SK-N-SH treated with all-trans-retinoic acid at 6 μM for 48 hours (cell line): ENCODE measurements at regions not wholly inside any gene's neighbourhood (a gene's known extent, or its start where the extent isn't known, plus 50 kb on each side); places are given as distances from the start of the nearest gene placed in this dataset.

Experiments used
- ATAC-seq: fragments of 200-7000 bp; cut with Tn5 transposase; 3 replicates; pipeline ENCODE4 v1.9.1; 2020; ENCODE audit warnings: mild to moderate bottlenecking, moderate library complexity
- ARNTL ChIP-seq: fragments of 450-650 bp; formaldehyde crosslinking; IDR thresholded peaks from 2 replicates; pipeline ENCODE4 v1.5.0; 2020; ENCODE audit warnings: low read depth, mild to moderate bottlenecking, moderate library complexity, borderline replicate concordance
- CSDC2 ChIP-seq: fragments of 250-450 bp; sonication (Bioruptor Pico); IDR thresholded peaks from 2 replicates; pipeline ENCODE4 v1.5.0; 2020; ENCODE audit warnings: mild to moderate bottlenecking, moderate library complexity
- ISL1 ChIP-seq: fragments of 250-450 bp; sonication (Bioruptor Pico); IDR thresholded peaks from 2 replicates; pipeline ENCODE4 v2.1.2; 2022; ENCODE audit warnings: mild to moderate bottlenecking, moderate library complexity
- OSR1 ChIP-seq: fragments of 250-450 bp; sonication (Bioruptor Pico); IDR thresholded peaks from 2 replicates; pipeline ENCODE4 v1.8.0; 2022; ENCODE audit warnings: moderate library complexity, mild to moderate bottlenecking, inconsistent platforms
- PPARA ChIP-seq: fragments of 250-450 bp; sonication (Bioruptor Pico); IDR thresholded peaks from 2 replicates; pipeline ENCODE4 v1.5.0; 2020; ENCODE audit warnings: mild to moderate bottlenecking, borderline replicate concordance
- RARB ChIP-seq: fragments of 250-450 bp; sonication (Bioruptor Pico); IDR thresholded peaks from 2 replicates; pipeline ENCODE4 v1.8.0; 2021; ENCODE audit warnings: mild to moderate bottlenecking, moderate library complexity
- SNAI2 ChIP-seq: fragments of 250-450 bp; sonication (Bioruptor Pico); IDR thresholded peaks from 2 replicates; pipeline ENCODE4 v1.5.0; 2020; ENCODE audit warnings: mild to moderate bottlenecking, moderate library complexity
- TCF4 ChIP-seq: fragments of 250-450 bp; sonication (Bioruptor Pico); IDR thresholded peaks from 2 replicates; pipeline ENCODE4 v1.8.0; 2021; ENCODE audit warnings: mild to moderate bottlenecking, moderate library complexity, borderline replicate concordance
- TOX ChIP-seq: fragments of 250-450 bp; sonication (Bioruptor Pico); IDR thresholded peaks from 2 replicates; pipeline ENCODE4 v1.8.0; 2021; ENCODE audit warnings: mild to moderate bottlenecking, moderate library complexity, borderline replicate concordance
- ZC3H10 ChIP-seq: fragments of 250-450 bp; sonication (Bioruptor Pico); IDR thresholded peaks from 2 replicates; pipeline ENCODE4 v1.5.1; 2021; ENCODE audit warnings: mild to moderate bottlenecking, moderate library complexity
- ZFP3 ChIP-seq: fragments of 250-450 bp; sonication (Bioruptor Pico); IDR thresholded peaks from 2 replicates; pipeline ENCODE4 v1.5.0; 2020; ENCODE audit warnings: mild to moderate bottlenecking, moderate library complexity
- ZFP30 ChIP-seq: fragments of 450-650 bp; formaldehyde crosslinking; IDR thresholded peaks from 2 replicates; pipeline ENCODE4 v1.5.0; 2022; ENCODE audit warnings: mild to moderate bottlenecking, moderate library complexity
- ZNF70 ChIP-seq: fragments of 450-650 bp; formaldehyde crosslinking; IDR thresholded peaks from 2 replicates; pipeline ENCODE4 v1.5.0; 2020; ENCODE audit warnings: mild to moderate bottlenecking, moderate library complexity
- ZNF8 ChIP-seq: fragments of 450-650 bp; formaldehyde crosslinking; IDR thresholded peaks from 2 replicates; pipeline ENCODE4 v1.5.0; 2020; ENCODE audit warnings: mild to moderate bottlenecking, moderate library complexity
- TF ChIP-seq, protein P1 (sequence below): fragments of 250-450 bp; sonication (Bioruptor Pico); IDR thresholded peaks from 2 replicates; pipeline ENCODE4 v1.5.0; 2020; ENCODE audit warnings: mild to moderate bottlenecking, moderate library complexity
- TF ChIP-seq, protein P2 (sequence below): fragments of 250-450 bp; sonication (Bioruptor Pico); IDR thresholded peaks from 2 replicates; pipeline ENCODE4 v1.8.0; 2020; ENCODE audit warnings: mild to moderate bottlenecking, moderate library complexity, borderline replicate concordance
- TF ChIP-seq, protein P3 (sequence below): fragments of 250-450 bp; sonication (Bioruptor Pico); IDR thresholded peaks from 2 replicates; pipeline ENCODE4 v1.8.0; 2021; ENCODE audit warnings: low read depth, mild to moderate bottlenecking, moderate library complexity, borderline replicate concordance
- TF ChIP-seq, protein P4 (sequence below): fragments of 250-450 bp; sonication (Bioruptor Pico); IDR thresholded peaks from 2 replicates; pipeline ENCODE4 v1.5.1; 2020; ENCODE audit warnings: low read depth, mild to moderate bottlenecking, moderate library complexity

DNA sequence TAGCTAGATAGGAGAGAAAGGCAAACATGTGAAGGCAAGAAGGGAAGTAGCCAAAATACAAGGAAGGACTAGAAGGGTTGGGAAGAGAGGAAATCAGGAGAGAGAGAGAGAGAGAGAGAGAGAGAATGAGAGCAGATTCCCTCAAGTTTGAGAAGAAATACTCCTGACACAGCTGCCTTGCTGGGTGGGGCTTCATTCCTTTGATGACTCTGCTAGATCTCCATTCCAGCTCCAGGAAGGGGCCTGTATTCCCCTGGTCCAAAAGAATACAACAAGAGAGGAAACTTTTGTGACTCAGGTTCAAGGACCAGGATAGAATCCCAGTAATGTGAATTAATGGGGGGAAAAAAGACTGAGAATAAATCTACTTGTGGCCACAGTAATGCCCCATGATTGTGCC, 62.9 kb upstream of the SPON1 start:
- no peak for ATAC-seq
- TF ChIP-seq, protein P1, sequence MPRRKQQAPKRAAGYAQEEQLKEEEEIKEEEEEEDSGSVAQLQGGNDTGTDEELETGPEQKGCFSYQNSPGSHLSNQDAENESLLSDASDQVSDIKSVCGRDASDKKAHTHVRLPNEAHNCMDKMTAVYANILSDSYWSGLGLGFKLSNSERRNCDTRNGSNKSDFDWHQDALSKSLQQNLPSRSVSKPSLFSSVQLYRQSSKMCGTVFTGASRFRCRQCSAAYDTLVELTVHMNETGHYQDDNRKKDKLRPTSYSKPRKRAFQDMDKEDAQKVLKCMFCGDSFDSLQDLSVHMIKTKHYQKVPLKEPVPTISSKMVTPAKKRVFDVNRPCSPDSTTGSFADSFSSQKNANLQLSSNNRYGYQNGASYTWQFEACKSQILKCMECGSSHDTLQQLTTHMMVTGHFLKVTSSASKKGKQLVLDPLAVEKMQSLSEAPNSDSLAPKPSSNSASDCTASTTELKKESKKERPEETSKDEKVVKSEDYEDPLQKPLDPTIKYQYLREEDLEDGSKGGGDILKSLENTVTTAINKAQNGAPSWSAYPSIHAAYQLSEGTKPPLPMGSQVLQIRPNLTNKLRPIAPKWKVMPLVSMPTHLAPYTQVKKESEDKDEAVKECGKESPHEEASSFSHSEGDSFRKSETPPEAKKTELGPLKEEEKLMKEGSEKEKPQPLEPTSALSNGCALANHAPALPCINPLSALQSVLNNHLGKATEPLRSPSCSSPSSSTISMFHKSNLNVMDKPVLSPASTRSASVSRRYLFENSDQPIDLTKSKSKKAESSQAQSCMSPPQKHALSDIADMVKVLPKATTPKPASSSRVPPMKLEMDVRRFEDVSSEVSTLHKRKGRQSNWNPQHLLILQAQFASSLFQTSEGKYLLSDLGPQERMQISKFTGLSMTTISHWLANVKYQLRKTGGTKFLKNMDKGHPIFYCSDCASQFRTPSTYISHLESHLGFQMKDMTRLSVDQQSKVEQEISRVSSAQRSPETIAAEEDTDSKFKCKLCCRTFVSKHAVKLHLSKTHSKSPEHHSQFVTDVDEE (CRISPR knock-in tag), result no peak
- no peak for TF ChIP-seq ZFP3
- TF ChIP-seq TCF4, result no peak
- TF ChIP-seq ARNTL (CRISPR knock-in tag), result no peak
- TF ChIP-seq ZFP30, result no peak
- TF ChIP-seq, protein P2, sequence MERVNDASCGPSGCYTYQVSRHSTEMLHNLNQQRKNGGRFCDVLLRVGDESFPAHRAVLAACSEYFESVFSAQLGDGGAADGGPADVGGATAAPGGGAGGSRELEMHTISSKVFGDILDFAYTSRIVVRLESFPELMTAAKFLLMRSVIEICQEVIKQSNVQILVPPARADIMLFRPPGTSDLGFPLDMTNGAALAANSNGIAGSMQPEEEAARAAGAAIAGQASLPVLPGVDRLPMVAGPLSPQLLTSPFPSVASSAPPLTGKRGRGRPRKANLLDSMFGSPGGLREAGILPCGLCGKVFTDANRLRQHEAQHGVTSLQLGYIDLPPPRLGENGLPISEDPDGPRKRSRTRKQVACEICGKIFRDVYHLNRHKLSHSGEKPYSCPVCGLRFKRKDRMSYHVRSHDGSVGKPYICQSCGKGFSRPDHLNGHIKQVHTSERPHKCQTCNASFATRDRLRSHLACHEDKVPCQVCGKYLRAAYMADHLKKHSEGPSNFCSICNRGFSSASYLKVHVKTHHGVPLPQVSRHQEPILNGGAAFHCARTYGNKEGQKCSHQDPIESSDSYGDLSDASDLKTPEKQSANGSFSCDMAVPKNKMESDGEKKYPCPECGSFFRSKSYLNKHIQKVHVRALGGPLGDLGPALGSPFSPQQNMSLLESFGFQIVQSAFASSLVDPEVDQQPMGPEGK (CRISPR knock-in tag), result no peak
- TF ChIP-seq SNAI2 (CRISPR knock-in tag), result no peak
- TF ChIP-seq ISL1 (CRISPR knock-in tag), result no peak
- TF ChIP-seq PPARA, result no peak
- TF ChIP-seq CSDC2 (CRISPR knock-in tag), result no peak
- TF ChIP-seq, protein P3, sequence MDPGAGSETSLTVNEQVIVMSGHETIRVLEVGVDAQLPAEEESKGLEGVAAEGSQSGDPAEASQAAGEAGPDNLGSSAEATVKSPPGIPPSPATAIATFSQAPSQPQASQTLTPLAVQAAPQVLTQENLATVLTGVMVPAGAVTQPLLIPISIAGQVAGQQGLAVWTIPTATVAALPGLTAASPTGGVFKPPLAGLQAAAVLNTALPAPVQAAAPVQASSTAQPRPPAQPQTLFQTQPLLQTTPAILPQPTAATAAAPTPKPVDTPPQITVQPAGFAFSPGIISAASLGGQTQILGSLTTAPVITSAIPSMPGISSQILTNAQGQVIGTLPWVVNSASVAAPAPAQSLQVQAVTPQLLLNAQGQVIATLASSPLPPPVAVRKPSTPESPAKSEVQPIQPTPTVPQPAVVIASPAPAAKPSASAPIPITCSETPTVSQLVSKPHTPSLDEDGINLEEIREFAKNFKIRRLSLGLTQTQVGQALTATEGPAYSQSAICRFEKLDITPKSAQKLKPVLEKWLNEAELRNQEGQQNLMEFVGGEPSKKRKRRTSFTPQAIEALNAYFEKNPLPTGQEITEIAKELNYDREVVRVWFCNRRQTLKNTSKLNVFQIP, result no peak
- no peak for TF ChIP-seq TOX (CRISPR knock-in tag)
- no peak for TF ChIP-seq OSR1

DNA sequence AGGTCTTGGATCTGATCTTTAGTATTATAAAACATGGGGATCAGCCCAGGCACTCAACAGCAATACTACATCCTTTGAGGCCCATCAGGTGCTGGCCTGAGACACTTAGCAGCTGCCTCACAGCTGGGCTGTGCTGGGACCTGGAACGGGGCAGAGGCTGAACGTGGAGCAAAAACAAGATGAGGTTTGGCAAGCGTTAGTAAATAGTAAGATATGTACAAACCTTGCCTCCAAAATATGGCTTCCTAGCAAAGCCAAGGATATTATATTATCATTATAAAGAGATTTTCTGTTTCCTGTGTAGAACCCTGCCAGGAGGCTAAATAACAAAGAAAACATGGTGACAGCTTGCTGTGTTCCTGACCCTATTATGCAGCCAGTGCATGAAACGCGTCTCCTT, 60.0 kb upstream of the SPON1 start:
- TF ChIP-seq ISL1 (CRISPR knock-in tag) (no peak), ZNF8 (CRISPR knock-in tag) (no peak), ZFP3 (no peak)
- TF ChIP-seq, protein P3, result no peak
- ATAC-seq, result no peak

DNA sequence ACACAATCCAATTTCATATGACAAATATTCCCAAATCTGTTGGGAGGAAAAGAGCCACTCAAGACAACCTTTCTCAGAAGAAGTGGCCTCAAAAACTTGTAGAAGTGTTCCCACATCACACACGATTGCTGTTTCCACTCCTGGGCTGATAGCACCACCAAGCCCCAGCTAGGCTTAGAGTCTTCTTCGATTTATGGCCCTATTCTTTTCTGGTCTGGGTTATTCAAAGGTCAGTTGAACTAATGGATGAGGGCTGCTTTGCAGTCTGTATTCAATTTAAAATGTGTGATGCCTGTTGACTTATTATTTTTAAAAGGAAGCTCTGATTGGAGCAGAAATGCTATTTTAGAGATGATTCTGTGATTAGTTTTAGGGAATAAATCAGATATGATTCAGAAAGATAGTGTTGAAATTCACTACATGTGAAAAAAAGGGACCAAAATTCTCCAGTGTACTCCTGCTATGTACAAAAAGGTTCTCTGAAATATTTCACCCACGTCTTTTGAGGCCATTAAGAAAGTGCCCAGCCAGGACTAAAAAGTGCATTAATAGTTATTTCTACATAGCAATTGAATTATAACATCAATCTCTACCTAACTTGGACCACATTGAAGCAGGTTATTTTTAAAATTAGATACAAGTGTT, 57.3 kb upstream of the SPON1 start:
- TF ChIP-seq CSDC2 (CRISPR knock-in tag), result no peak
- ATAC-seq, result no peak

DNA sequence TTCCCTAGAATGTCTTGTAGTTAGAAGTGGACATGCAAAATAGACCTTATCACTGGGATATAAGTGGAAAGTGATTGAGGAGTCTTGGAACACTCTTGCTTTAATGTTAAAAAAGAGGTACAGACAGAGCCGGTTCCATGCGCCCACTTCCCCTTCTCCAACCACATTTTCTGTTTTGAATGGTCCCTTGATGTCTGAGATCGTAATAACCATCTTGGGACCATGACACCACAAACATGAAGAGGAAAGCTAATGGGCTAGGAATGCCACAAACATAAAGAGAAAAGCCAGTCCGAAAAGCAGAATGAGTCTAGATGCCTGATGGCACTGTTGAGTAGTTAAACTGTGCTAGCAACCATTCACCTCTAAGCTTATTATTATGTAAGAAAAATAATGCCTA, 54.8 kb upstream of the SPON1 start:
- ATAC-seq, result no peak
- TF ChIP-seq ZNF70 (CRISPR knock-in tag), result no peak
- no peak for TF ChIP-seq OSR1
- TF ChIP-seq, protein P2 (CRISPR knock-in tag), result no peak
- no peak for TF ChIP-seq RARB (CRISPR knock-in tag)
- TF ChIP-seq ARNTL (CRISPR knock-in tag), result no peak
- TF ChIP-seq ZC3H10 (CRISPR knock-in tag), result no peak
- TF ChIP-seq, protein P4, sequence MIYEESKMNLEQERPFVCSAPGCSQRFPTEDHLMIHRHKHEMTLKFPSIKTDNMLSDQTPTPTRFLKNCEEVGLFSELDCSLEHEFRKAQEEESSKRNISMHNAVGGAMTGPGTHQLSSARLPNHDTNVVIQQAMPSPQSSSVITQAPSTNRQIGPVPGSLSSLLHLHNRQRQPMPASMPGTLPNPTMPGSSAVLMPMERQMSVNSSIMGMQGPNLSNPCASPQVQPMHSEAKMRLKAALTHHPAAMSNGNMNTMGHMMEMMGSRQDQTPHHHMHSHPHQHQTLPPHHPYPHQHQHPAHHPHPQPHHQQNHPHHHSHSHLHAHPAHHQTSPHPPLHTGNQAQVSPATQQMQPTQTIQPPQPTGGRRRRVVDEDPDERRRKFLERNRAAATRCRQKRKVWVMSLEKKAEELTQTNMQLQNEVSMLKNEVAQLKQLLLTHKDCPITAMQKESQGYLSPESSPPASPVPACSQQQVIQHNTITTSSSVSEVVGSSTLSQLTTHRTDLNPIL (CRISPR knock-in tag), result no peak
- TF ChIP-seq, protein P3, result no peak
- TF ChIP-seq ZFP3, result no peak
- no peak for TF ChIP-seq ZNF8 (CRISPR knock-in tag)
